ENCODE measurements at regions not wholly inside any gene's neighbourhood (a gene's known extent, or its start where the extent isn't known, plus 50 kb on each side); places are given as distances from the start of the nearest gene placed in this dataset.

DNA sequence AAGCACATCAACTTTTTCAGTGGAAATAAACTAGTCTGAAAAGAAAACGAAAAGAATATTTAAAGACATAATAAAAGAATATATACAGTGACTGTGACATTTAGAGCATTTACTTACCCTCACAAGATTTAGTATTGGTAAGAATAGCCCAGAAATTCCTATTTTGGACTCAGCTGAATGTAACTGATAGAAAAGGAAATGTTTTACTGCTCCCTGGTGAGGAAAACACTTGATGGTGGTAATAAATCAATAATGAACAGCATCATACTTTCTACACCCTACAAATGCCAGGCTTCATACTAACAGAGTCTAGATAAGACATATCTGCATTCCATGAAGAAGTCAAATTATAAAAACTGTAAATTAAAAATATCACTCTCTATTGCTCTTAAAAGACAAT, 753.5 kb upstream of the PCDH10 start:
- no peak overlapping the region for H3K4me3 ChIP-seq
- no peaks in the 10 kb centered on the region for H3K36me3 ChIP-seq
- H3K27me3 ChIP-seq (replicated peaks; ENCODE audit: insufficient read depth) = no peaks in the 10 kb centered on the region
- 23% methylated on average over 1 of the region's 1 CpG for WGBS
- H3K4me1 ChIP-seq (replicated peaks) = no peaks in the 10 kb centered on the region
- intact Hi-C loops (cut with DNase I) = no loop called here
- TF ChIP-seq POLR2A (IDR thresholded peaks at IDR 0.05) = no peak
- TF ChIP-seq, protein P1, sequence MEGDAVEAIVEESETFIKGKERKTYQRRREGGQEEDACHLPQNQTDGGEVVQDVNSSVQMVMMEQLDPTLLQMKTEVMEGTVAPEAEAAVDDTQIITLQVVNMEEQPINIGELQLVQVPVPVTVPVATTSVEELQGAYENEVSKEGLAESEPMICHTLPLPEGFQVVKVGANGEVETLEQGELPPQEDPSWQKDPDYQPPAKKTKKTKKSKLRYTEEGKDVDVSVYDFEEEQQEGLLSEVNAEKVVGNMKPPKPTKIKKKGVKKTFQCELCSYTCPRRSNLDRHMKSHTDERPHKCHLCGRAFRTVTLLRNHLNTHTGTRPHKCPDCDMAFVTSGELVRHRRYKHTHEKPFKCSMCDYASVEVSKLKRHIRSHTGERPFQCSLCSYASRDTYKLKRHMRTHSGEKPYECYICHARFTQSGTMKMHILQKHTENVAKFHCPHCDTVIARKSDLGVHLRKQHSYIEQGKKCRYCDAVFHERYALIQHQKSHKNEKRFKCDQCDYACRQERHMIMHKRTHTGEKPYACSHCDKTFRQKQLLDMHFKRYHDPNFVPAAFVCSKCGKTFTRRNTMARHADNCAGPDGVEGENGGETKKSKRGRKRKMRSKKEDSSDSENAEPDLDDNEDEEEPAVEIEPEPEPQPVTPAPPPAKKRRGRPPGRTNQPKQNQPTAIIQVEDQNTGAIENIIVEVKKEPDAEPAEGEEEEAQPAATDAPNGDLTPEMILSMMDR (IDR thresholded peaks at IDR 0.05) = no peak
- TF ChIP-seq POLR2AphosphoS5 (IDR thresholded peaks at IDR 0.05) = no peak
- no peaks in the 10 kb centered on the region for H3K9me3 ChIP-seq
- DNase-seq (ENCODE audit: low spot score) = no peak
- H3K27ac ChIP-seq = no peak overlapping the region

DNA sequence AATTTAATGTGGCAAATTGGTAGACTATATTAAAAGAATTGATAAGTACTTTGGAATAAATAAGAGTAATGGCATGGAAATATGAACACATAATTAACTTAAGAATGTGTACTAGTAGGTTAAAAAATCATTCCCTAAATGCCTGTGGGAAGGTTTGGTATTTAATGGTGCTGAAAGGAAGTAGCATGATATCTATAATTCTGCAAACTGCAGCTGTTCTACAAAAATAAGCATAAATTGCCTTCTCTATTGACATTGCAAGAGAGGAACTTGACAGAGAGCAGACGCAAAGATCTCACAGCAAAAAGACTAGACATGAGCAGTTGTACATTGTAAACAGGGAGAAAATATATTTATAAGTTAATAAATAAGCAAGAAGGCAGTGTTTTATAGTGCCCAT, 752.5 kb upstream of the PCDH10 start:
- H3K4me1 ChIP-seq (replicated peaks) = no peaks in the 10 kb centered on the region
- no peaks in the 10 kb centered on the region for H3K27me3 ChIP-seq (replicated peaks; ENCODE audit: insufficient read depth)
- intact Hi-C loops (cut with DNase I) = no loop called here
- DNase-seq (ENCODE audit: low spot score) = no peak
- WGBS = 29% methylated on average over 1 of the region's 1 CpG
- no peak for TF ChIP-seq POLR2A (IDR thresholded peaks at IDR 0.05)
- no peak for TF ChIP-seq POLR2AphosphoS5 (IDR thresholded peaks at IDR 0.05)
- TF ChIP-seq, protein P1 (IDR thresholded peaks at IDR 0.05) = no peak
- no peak overlapping the region for H3K4me3 ChIP-seq
- no peaks in the 10 kb centered on the region for H3K36me3 ChIP-seq
- no peak overlapping the region for H3K27ac ChIP-seq
- H3K9me3 ChIP-seq = no peaks in the 10 kb centered on the region

DNA sequence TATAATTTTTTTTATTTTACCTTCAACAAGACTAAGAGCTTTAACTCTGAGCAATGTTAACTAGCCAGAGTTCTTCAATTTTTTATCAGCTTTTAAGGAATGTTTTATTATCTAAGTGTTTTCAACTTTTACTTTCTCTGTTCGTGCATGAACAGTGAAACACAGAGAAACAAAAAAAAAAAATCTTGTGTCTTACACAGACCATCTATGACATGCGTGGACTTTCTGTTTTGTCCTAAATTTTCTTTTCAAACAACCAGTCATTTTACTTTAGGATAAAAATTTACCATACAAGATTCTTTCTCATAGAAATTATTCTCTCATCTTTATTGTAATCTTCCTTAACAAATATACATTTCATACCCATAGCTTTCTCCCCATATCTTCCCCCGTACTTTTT, 731.9 kb upstream of the PCDH10 start:
- Histone ChIP-seq H3K9me3 (no peaks in the 10 kb centered on the region), H3K36me3 (no peaks in the 10 kb centered on the region), H3K4me1 (replicated peaks) (no peaks in the 10 kb centered on the region), H3K4me3 (no peak overlapping the region), H3K27ac (no peak overlapping the region), H3K27me3 (replicated peaks; ENCODE audit: insufficient read depth) (no peaks in the 10 kb centered on the region)
- TF ChIP-seq POLR2A (IDR thresholded peaks at IDR 0.05) (no peak), POLR2AphosphoS5 (IDR thresholded peaks at IDR 0.05) (no peak)
- TF ChIP-seq, protein P1 (IDR thresholded peaks at IDR 0.05) = no peak
- intact Hi-C loops (cut with DNase I) = no loop called here
- no peak for DNase-seq (ENCODE audit: low spot score)
- 84% methylated on average over 3 of the region's 3 CpGs for WGBS

DNA sequence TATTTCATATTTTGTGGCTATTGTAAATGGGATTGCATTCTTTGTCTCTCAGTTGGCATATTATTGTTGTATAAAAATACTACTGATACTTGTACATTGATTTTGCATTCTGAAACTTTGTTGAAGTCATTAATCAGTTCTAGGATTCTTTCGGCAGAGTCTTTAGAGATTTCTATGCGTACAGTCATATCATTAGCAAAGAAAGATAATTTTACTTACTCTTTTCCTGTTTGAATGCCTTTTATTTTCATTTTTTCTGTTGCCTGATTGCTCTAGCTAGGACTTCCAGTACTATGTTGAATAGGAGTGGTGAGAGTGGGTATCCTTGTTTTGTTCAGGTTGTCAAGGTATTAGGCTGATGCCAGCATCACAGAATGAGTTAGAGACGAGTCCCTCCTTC, 722.0 kb upstream of the PCDH10 start:
- Histone ChIP-seq H3K27ac (no peak overlapping the region), H3K4me3 (no peak overlapping the region), H3K27me3 (replicated peaks; ENCODE audit: insufficient read depth) (no peaks in the 10 kb centered on the region), H3K36me3 (no peaks in the 10 kb centered on the region), H3K9me3 (no peaks in the 10 kb centered on the region), H3K4me1 (replicated peaks) (no peaks in the 10 kb centered on the region)
- 84% methylated on average over 3 of the region's 3 CpGs for WGBS
- no peak for DNase-seq (ENCODE audit: low spot score)
- TF ChIP-seq POLR2AphosphoS5 (IDR thresholded peaks at IDR 0.05) (no peak), POLR2A (IDR thresholded peaks at IDR 0.05) (no peak)
- TF ChIP-seq, protein P1 (IDR thresholded peaks at IDR 0.05) = no peak
- intact Hi-C loops (cut with DNase I) = no loop called here

DNA sequence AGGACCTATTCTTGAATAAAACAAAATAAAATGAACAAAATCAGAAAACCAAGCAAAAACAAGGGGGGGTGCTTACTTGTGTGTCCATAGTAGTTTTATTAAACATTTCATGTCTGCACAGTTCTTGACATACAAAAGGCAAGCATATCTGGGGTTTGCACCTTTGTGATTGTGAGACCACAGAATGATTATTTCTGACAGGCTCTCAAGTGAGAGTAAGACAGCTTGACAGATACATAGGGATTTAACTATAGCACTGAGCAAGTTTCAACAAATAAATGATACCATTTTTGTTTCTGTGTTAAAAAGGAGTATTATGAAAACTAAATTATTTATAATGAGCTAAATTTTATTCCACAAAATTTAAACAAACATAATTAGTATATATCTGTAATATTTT, 712.0 kb upstream of the PCDH10 start:
- intact Hi-C loops (cut with DNase I) = no loop called here
- Histone ChIP-seq H3K4me1 (replicated peaks) (no peaks in the 10 kb centered on the region), H3K4me3 (no peak overlapping the region), H3K27ac (no peak overlapping the region), H3K27me3 (replicated peaks; ENCODE audit: insufficient read depth) (no peaks in the 10 kb centered on the region), H3K36me3 (no peaks in the 10 kb centered on the region), H3K9me3 (no peaks in the 10 kb centered on the region)
- TF ChIP-seq, protein P1 (IDR thresholded peaks at IDR 0.05) = no peak
- TF ChIP-seq POLR2AphosphoS5 (IDR thresholded peaks at IDR 0.05) = no peak
- TF ChIP-seq POLR2A (IDR thresholded peaks at IDR 0.05) = no peak
- no peak for DNase-seq (ENCODE audit: low spot score)

Measured in prostate gland (tissue), 2 donors.